ENCODE measurements at regions not wholly inside any gene's neighbourhood (a gene's known extent, or its start where the extent isn't known, plus 50 kb on each side); places are given as distances from the start of the nearest gene placed in this dataset.

- no peak for TF ChIP-seq CTCF (IDR thresholded peaks at IDR 0.05)
- intact Hi-C loops (cut with DNase I), result no loop called here
- 88 to 90% methylated on average over 6 of the region's 6 CpGs for WGBS, 2 donors
These were observed 94.5 kb upstream of the CARD11 start for GRCh38 chr7:3138206-3138605.

DNA sequence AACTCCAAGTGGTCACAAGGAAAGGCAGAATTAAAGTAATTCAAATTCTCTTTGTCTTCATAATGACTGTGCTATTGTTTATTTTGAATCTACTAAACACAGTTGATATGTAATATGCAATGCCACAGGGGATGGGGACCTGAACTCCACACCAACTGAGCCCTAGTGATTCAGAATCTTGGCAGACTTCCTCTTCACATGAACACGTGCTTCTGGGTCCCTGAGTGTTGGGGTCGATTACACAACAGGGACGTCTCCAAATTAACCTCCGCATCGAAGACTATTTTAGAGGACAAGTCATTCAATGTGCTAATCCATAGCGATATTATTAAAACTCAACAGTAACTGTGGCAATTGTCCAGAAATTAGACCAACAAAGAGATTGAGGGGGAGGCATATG lies 95.3 kb upstream of the CARD11 start:
- Histone ChIP-seq H3K36me3 (no peaks in the 10 kb centered on the region), H3K27me3 (peaks cover 0 to 9% (median 0%) of the 10 kb centered on the region in 7 donors), H3K9me3 (peaks cover 0 to 5% (median 0%) of the 10 kb centered on the region in 11 donors), H3K4me3 (no peak overlapping the region), H3K27ac (no peak overlapping the region), H3K4me1 (peaks cover 0 to 3% (median 0%) of the 10 kb centered on the region in 9 donors)
- intact Hi-C loops (cut with DNase I), result no loop called here
- DNase-seq, result no peak
- no peak for ATAC-seq
- TF ChIP-seq CTCF (IDR thresholded peaks at IDR 0.05), result no peak
- WGBS, 2 donors, result 62 to 69% methylated on average over 6 of the region's 6 CpGs

More at GRCh38 chr7:3138206-3138605, 94.5 kb upstream of the CARD11 start:
- no peak overlapping the region for H3K27ac ChIP-seq
- H3K9me3 ChIP-seq, result peaks cover 0 to 5% (median 0%) of the 10 kb centered on the region in 11 donors
- H3K4me3 ChIP-seq, result no peak overlapping the region
- DNase-seq (no peak), ATAC-seq (no peak)
- H3K27me3 ChIP-seq, result peaks cover 0 to 9% (median 0%) of the 10 kb centered on the region in 7 donors
- H3K36me3 ChIP-seq, result no peaks in the 10 kb centered on the region
- H3K4me1 ChIP-seq, result no peaks in the 10 kb centered on the region

- Histone ChIP-seq H3K27ac (no peak overlapping the region), H3K4me1 (peaks cover 0 to 8% (median 0%) of the 10 kb centered on the region in 9 donors), H3K4me3 (no peak overlapping the region), H3K9me3 (peaks cover 0 to 5% (median 0%) of the 10 kb centered on the region in 11 donors), H3K36me3 (no peaks in the 10 kb centered on the region), H3K27me3 (peaks cover 0 to 9% (median 0%) of the 10 kb centered on the region in 7 donors)
- no peak for TF ChIP-seq CTCF (IDR thresholded peaks at IDR 0.05)
- intact Hi-C loops (cut with DNase I), result no loop called here
- ATAC-seq (no peak), DNase-seq (no peak)
- 63 to 64% methylated on average over 6 of the region's 6 CpGs for WGBS, 2 donors
These were observed 97.2 kb upstream of the CARD11 start for GRCh38 chr7:3140834-3141233.

GRCh38 chr7:3141326-3141725 lies 97.7 kb upstream of the CARD11 start:
- Histone ChIP-seq H3K9me3 (peaks cover 0 to 5% (median 0%) of the 10 kb centered on the region in 11 donors), H3K36me3 (no peaks in the 10 kb centered on the region), H3K4me3 (no peak overlapping the region), H3K27me3 (peaks cover 0 to 8% (median 0%) of the 10 kb centered on the region in 7 donors), H3K4me1 (peaks cover 0 to 8% (median 0%) of the 10 kb centered on the region in 9 donors), H3K27ac (no peak overlapping the region)
- DNase-seq (no peak), ATAC-seq (no peak)
- WGBS, 2 donors, result 80 to 95% methylated on average over 7 of the region's 7 CpGs
- no peak for TF ChIP-seq CTCF (IDR thresholded peaks at IDR 0.05)
- intact Hi-C loops (cut with DNase I), result no loop called here
